Psoas muscle (tissue), 7 donors: ENCODE measurements at regions not wholly inside any gene's neighbourhood (a gene's known extent, or its start where the extent isn't known, plus 50 kb on each side); places are given as distances from the start of the nearest gene placed in this dataset.

Experiments
- ATAC-seq, 4 donors: fragments of 200-7000 bp; cut with Tn5 transposase; one replicate each; pipeline ENCODE4 v1.9.1; 2020; ENCODE audit warnings: moderate library complexity in 3 of 4, mild to moderate bottlenecking in 2 of 4
- DNase-seq, 2 donors: peaks; one replicate each; pipeline ENCODE4 v3.0.0-alpha.2; 2020
- H3K27ac ChIP-seq: fragments of 200-600 bp; one replicate; pipeline ENCODE4 v1.8.0; 2022
- H3K27me3 ChIP-seq, 3 donors: fragments of 200-600 bp in 1 of 3; one replicate each; pipeline versions ENCODE4 v1.6.1 to v1.8.0; 2013 to 2022; ENCODE audit warnings: low read length in 2 of 3, mild to moderate bottlenecking in 2 of 3, moderate library complexity in 1 of 3; ENCODE audit not compliant: insufficient read depth in 3 of 3
- H3K36me3 ChIP-seq, 2 donors: fragments of 200-600 bp in 1 of 2; one replicate each; pipeline versions ENCODE4 v1.6.1 to v1.8.0; 2013 to 2022; ENCODE audit warnings: low read depth in 1 of 2, mild to moderate bottlenecking in 1 of 2, moderate library complexity in 1 of 2; ENCODE audit not compliant: insufficient read depth in 1 of 2
- H3K4me1 ChIP-seq: fragments of 200-600 bp; one replicate; pipeline ENCODE4 v1.8.0; 2022
- H3K4me3 ChIP-seq: fragments of 200-600 bp; one replicate; pipeline ENCODE4 v1.8.0; 2022; ENCODE audit warnings: mild to moderate bottlenecking
- H3K9me3 ChIP-seq: fragments of 200-600 bp; one replicate; pipeline ENCODE4 v1.8.0; 2022
- WGBS, 3 donors: extraction: QIAGEN DNeasy Blood & Tissue Kit; methylation state at CpG; one replicate each; pipeline versions ENCODE4 v1.1.6 to v1.1.7; 2013; 5-methylcytosine and 5-hydroxymethylcytosine counted together
- intact Hi-C, 2 donors: fragments of 100-400 bp; cut with DNase I; formaldehyde crosslinking; loops; one replicate each; pipeline versions ENCODE4 v1.11.0 to v1.14.2; 2022
- TF ChIP-seq, protein P1 (sequence below): fragments of 200-600 bp; IDR thresholded peaks from one replicate; pipeline ENCODE4 v1.8.0; 2022; ENCODE audit warnings: antibody characterized with exemption
- donor health status: healthy with polysubstance abuse.
- donor health status: DM: no; HTN: no; CAD: no; lungs with moderate emphysema.
- donor health status: Bipolar disorder and iron deficiency.
- donor health status: healthy.
- donor health status: DM: yes; HTN: yes; CAD: no.
- donor health status: DM: no; HTN: no; CAD: no.
- donor health status: DM: yes; HTN: yes; CAD: no.

DNA sequence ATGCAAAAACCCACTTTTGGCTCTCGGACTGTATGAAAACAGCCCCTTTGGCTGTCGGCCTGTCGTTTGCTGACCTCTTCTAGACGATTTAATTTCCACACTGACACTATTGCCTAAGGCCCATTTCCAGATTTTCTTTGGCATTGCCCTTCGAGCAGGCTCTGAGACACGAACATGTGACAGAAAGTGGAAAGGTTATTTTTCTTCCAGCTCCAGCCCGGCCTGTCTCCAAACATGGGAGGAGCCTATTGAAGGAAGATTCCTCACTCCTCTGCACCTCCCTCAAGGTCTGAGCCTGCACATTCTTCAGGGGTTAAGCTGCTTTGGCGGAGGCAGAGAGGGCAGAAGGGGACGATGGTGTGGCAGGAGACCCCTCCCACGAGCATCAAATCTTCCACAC is 85.9 kb upstream of the FOXF1 start:
- 23 to 32% (median 26%) methylated on average over 10 of the region's 10 CpGs for WGBS, 3 donors
- intact Hi-C loops: no loop called here
- no peak overlapping the region for H3K27ac ChIP-seq
- peaks cover 0 to 47% (median 8%) of the 10 kb centered on the region in 3 donors for H3K27me3 ChIP-seq
- TF ChIP-seq, protein P1, sequence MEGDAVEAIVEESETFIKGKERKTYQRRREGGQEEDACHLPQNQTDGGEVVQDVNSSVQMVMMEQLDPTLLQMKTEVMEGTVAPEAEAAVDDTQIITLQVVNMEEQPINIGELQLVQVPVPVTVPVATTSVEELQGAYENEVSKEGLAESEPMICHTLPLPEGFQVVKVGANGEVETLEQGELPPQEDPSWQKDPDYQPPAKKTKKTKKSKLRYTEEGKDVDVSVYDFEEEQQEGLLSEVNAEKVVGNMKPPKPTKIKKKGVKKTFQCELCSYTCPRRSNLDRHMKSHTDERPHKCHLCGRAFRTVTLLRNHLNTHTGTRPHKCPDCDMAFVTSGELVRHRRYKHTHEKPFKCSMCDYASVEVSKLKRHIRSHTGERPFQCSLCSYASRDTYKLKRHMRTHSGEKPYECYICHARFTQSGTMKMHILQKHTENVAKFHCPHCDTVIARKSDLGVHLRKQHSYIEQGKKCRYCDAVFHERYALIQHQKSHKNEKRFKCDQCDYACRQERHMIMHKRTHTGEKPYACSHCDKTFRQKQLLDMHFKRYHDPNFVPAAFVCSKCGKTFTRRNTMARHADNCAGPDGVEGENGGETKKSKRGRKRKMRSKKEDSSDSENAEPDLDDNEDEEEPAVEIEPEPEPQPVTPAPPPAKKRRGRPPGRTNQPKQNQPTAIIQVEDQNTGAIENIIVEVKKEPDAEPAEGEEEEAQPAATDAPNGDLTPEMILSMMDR: no peak
- H3K9me3 ChIP-seq: peaks cover 5% of the 10 kb centered on the region
- H3K36me3 ChIP-seq: no peaks in the 10 kb centered on the region
- H3K4me1 ChIP-seq: no peaks in the 10 kb centered on the region
- DNase-seq (no peak), ATAC-seq (no peak)
- no peak overlapping the region for H3K4me3 ChIP-seq

DNA sequence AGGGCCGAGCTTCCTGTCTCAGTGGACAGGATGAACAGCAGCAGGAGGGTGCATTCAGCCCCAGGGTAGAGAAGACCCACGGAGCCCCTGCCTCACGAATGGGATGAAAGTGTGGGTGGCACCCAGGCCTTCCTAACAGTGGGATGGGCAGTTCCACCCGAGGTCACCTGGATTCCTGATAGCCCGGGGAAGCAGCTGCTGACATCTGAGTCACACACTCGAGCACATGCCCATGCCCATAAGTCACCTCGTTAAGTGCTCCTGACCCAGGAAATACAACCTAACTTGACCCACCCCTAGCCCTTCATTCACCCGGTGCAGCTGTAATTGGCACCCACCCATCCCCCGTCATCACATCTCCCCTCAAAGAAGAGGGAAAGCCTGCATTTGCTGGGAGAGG is 85.3 kb upstream of the FOXF1 start:
- whole genome bisulfite sequencing, 3 donors: 38 to 39% (median 38%) methylated on average over 9 of the region's 9 CpGs
- Histone ChIP-seq H3K27me3 (peaks cover 0 to 49% (median 8%) of the 10 kb centered on the region in 3 donors), H3K27ac (no peak overlapping the region), H3K4me1 (no peaks in the 10 kb centered on the region), H3K36me3 (no peaks in the 10 kb centered on the region), H3K9me3 (peaks cover 5% of the 10 kb centered on the region), H3K4me3 (no peak overlapping the region)
- intact Hi-C loops: no loop called here
- ATAC-seq: no peak
- DNase-seq: no peak
- TF ChIP-seq, protein P1: no peak

DNA sequence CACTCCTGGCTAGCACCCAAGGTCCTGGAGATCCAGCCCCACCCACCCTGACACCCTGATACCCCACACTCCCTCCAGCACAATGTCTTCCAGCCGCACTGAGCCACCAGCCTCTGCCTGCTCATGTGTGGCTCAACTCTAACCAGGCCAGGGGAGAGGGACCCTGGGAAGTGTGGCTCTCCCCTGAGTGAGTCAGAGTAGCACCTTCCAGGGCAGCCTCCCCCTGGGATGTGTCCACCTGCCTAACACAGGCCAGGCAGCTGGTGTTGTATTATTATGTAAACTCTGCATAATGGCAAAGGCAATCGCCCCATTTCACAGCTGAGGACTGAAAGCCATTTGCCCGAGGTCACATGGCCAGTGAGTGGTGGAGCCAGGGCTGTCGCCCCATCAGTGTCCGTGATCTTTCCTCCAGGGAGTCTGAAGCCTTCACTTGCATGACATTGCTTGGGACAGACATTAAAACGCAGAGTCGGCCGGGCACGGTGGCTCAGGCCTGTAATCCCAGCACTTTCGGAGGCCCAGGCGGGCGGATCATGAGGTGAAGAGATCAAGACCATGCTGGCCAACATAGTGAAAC is 84.2 kb upstream of the FOXF1 start:
- H3K9me3 ChIP-seq: peaks cover 5% of the 10 kb centered on the region
- DNase-seq: no peak
- TF ChIP-seq, protein P1: no peak

DNA sequence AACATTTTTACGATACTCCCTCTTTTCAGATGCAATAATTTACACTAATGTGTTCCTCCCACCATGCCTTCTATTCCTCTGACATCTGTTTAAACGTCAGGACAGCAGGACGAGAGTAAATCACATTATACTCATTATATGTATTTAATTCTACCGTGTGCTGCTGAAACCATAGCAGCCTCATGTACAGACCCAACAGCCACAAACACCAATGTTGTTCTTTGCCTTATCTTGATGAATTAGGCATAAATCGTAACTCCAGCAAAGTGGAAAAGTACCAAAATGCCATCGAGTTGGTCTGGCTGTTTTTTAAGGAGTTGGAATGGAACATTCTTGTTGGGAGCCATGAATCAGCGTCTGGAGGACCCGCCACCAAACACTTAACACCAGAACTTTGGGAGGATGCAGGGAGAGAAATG is 82.9 kb upstream of the FOXF1 start:
- intact Hi-C loops: no loop called here
- H3K4me1 ChIP-seq: no peaks in the 10 kb centered on the region
- H3K4me3 ChIP-seq: no peak overlapping the region
- TF ChIP-seq, protein P1: no peak
- no peaks in the 10 kb centered on the region for H3K36me3 ChIP-seq
- peaks cover 0 to 54% (median 10%) of the 10 kb centered on the region in 3 donors for H3K27me3 ChIP-seq
- DNase-seq (no peak), ATAC-seq (no peak)
- no peaks in the 10 kb centered on the region for H3K9me3 ChIP-seq
- no peak overlapping the region for H3K27ac ChIP-seq
- 51 to 54% (median 53%) methylated on average over 8 of the region's 8 CpGs for WGBS, 3 donors

More for the DNA sequence above, 84.2 kb upstream of the FOXF1 start:
- H3K27ac ChIP-seq: no peak overlapping the region
- H3K4me1 ChIP-seq: no peaks in the 10 kb centered on the region
- 74 to 80% (median 75%) methylated on average over 12 of the region's 12 CpGs for WGBS, 3 donors
- no peak overlapping the region for H3K4me3 ChIP-seq
- no peaks in the 10 kb centered on the region for H3K36me3 ChIP-seq
- ATAC-seq: no peak
- peaks cover 0 to 46% (median 10%) of the 10 kb centered on the region in 3 donors for H3K27me3 ChIP-seq
- intact Hi-C loops: no loop called here
